SK-N-SH (cell line): ENCODE measurements at regions not wholly inside any gene's neighbourhood (a gene's known extent, or its start where the extent isn't known, plus 50 kb on each side); places are given as distances from the start of the nearest gene placed in this dataset.

Experiments
- ELF1 ChIP-seq: IDR thresholded peaks from 2 replicates; pipeline ENCODE4 v1.4.0; 2012
- EZH2phosphoT487 ChIP-seq: fragments of 200-600 bp; sonication (generic); IDR thresholded peaks from 2 replicates; pipeline ENCODE4 v1.6.1; 2017; ENCODE audit warnings: low read depth, mixed run types, mild to moderate bottlenecking, antibody characterized with exemption, moderate library complexity, borderline replicate concordance
- FOSL2 ChIP-seq: IDR thresholded peaks from 2 replicates; pipeline ENCODE4 v1.4.0; 2012; ENCODE audit warnings: low read depth, mild to moderate bottlenecking, moderate library complexity, borderline replicate concordance
- FOXM1 ChIP-seq: IDR thresholded peaks from 2 replicates; pipeline ENCODE4 v1.4.0; 2012; ENCODE audit warnings: low read depth, mild to moderate bottlenecking
- POLR2AphosphoS5 ChIP-seq: IDR thresholded peaks from 2 replicates; pipeline ENCODE4 v1.6.1; 2012; ENCODE audit warnings: low read depth, low read length
- SMC3 ChIP-seq: IDR thresholded peaks from 2 replicates; pipeline ENCODE4 v1.6.1; 2012; ENCODE audit warnings: low read depth, low read length, improper control_type of control experiment
- TAF1 ChIP-seq: IDR thresholded peaks from 2 replicates; pipeline ENCODE4 v1.6.1; 2012; ENCODE audit warnings: low read depth, mild to moderate bottlenecking, low read length, moderate library complexity, borderline replicate concordance
- TF ChIP-seq, protein P1 (sequence below): fragments of 150-350 bp; IDR thresholded peaks from 2 replicates; pipeline ENCODE4 v1.6.1; 2017; ENCODE audit warnings: antibody characterized with exemption, low read length, low read depth, borderline replicate concordance
- TF ChIP-seq, protein P2 (sequence below): fragments of 200-600 bp; sonication (generic); IDR thresholded peaks from 2 replicates; pipeline ENCODE4 v1.6.1; 2017; ENCODE audit warnings: antibody characterized with exemption, mild to moderate bottlenecking, moderate library complexity
- TF ChIP-seq, protein P3 (sequence below): IDR thresholded peaks from 2 replicates; pipeline ENCODE4 v1.4.0; 2012; ENCODE audit warnings: low read depth, borderline replicate concordance

DNA sequence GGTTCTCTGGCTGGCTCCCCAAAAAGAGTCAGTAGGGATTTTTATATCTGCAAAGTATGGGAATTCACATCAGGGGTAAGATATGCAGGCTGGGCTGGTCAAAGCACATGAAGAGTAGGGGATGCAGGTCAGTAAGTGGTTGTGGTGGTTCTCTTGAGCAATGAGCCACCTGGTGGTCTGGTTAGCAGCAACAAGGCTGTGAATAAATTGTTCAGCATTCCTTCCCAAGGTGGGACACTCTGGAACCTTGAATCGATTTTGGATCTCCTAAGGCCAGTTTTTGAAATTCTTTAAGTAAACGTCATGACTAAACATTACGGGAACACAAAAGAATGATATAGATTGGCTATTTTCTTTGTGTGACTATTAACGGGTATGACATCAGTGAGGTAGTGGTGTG, 563.0 kb upstream of the NEGR1 start:
- no peak for TF ChIP-seq ELF1
- TF ChIP-seq, protein P1, sequence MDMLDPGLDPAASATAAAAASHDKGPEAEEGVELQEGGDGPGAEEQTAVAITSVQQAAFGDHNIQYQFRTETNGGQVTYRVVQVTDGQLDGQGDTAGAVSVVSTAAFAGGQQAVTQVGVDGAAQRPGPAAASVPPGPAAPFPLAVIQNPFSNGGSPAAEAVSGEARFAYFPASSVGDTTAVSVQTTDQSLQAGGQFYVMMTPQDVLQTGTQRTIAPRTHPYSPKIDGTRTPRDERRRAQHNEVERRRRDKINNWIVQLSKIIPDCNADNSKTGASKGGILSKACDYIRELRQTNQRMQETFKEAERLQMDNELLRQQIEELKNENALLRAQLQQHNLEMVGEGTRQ = no peak
- TF ChIP-seq, protein P2, sequence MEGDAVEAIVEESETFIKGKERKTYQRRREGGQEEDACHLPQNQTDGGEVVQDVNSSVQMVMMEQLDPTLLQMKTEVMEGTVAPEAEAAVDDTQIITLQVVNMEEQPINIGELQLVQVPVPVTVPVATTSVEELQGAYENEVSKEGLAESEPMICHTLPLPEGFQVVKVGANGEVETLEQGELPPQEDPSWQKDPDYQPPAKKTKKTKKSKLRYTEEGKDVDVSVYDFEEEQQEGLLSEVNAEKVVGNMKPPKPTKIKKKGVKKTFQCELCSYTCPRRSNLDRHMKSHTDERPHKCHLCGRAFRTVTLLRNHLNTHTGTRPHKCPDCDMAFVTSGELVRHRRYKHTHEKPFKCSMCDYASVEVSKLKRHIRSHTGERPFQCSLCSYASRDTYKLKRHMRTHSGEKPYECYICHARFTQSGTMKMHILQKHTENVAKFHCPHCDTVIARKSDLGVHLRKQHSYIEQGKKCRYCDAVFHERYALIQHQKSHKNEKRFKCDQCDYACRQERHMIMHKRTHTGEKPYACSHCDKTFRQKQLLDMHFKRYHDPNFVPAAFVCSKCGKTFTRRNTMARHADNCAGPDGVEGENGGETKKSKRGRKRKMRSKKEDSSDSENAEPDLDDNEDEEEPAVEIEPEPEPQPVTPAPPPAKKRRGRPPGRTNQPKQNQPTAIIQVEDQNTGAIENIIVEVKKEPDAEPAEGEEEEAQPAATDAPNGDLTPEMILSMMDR = peak; percentile 32; the same call in 1 of the 2 replicates
- TF ChIP-seq, protein P3, sequence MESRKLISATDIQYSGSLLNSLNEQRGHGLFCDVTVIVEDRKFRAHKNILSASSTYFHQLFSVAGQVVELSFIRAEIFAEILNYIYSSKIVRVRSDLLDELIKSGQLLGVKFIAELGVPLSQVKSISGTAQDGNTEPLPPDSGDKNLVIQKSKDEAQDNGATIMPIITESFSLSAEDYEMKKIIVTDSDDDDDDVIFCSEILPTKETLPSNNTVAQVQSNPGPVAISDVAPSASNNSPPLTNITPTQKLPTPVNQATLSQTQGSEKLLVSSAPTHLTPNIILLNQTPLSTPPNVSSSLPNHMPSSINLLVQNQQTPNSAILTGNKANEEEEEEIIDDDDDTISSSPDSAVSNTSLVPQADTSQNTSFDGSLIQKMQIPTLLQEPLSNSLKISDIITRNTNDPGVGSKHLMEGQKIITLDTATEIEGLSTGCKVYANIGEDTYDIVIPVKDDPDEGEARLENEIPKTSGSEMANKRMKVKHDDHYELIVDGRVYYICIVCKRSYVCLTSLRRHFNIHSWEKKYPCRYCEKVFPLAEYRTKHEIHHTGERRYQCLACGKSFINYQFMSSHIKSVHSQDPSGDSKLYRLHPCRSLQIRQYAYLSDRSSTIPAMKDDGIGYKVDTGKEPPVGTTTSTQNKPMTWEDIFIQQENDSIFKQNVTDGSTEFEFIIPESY = no peak
- TF ChIP-seq EZH2phosphoT487 = no peak
- TF ChIP-seq FOSL2 = no peak
- no peak for TF ChIP-seq FOXM1
- TF ChIP-seq SMC3 = peak; percentile 38; the same call in 1 of the 2 replicates
- TF ChIP-seq POLR2AphosphoS5 = no peak
- TF ChIP-seq TAF1 = no peak
